ENCODE measurements at regions not wholly inside any gene's neighbourhood (a gene's known extent, or its start where the extent isn't known, plus 50 kb on each side); places are given as distances from the start of the nearest gene placed in this dataset.
A peak's percentile ranks its signal among the peaks of the same experiment; 100 is the strongest.

- TF ChIP-seq PAWR (CRISPR knock-in tag; IDR thresholded peaks at IDR 0.05; ENCODE audit: borderline replicate concordance) = no peak
- no peak for TF ChIP-seq PAX8 (CRISPR knock-in tag; IDR thresholded peaks at IDR 0.05; ENCODE audit: borderline replicate concordance)
- 0 out of 2 replicates have a peak, but pooled peaks have one; percentile 51 for TF ChIP-seq ZNF746 (CRISPR knock-in tag; IDR thresholded peaks at IDR 0.05)
- no peak for TF ChIP-seq NFE2L1 (CRISPR knock-in tag; IDR thresholded peaks at IDR 0.05; ENCODE audit: borderline replicate concordance)
- TF ChIP-seq ELF3 (CRISPR knock-in tag; IDR thresholded peaks at IDR 0.05) = peak; percentile 44
- TF ChIP-seq FOXA3 (CRISPR knock-in tag; IDR thresholded peaks at IDR 0.05) = peak; percentile 60
- TF ChIP-seq GLI4 (CRISPR knock-in tag; IDR thresholded peaks at IDR 0.05; ENCODE audit: borderline replicate concordance) = no peak
- no peak; the same call in 1 of the 2 replicates for TF ChIP-seq GZF1 (CRISPR knock-in tag; IDR thresholded peaks at IDR 0.05)
- TF ChIP-seq ZBTB44 (CRISPR knock-in tag; IDR thresholded peaks at IDR 0.05) = no peak
- peak; percentile 59; the same call in 1 of the 2 replicates for TF ChIP-seq KLF15 (CRISPR knock-in tag; IDR thresholded peaks at IDR 0.05; ENCODE audit: borderline replicate concordance)
- TF ChIP-seq ZNF367 (CRISPR knock-in tag; IDR thresholded peaks at IDR 0.05; ENCODE audit: borderline replicate concordance) = no peak
- peak; percentile 64; the same call in 1 of the 2 replicates for TF ChIP-seq CCDC6 (CRISPR knock-in tag; IDR thresholded peaks at IDR 0.05)
- TF ChIP-seq HHEX (CRISPR knock-in tag; IDR thresholded peaks at IDR 0.05) = no peak
- TF ChIP-seq E2F5 (CRISPR knock-in tag; conservative IDR thresholded peaks at IDR 0.05) = no peak
- no peak for TF ChIP-seq KLF9 (CRISPR knock-in tag; IDR thresholded peaks at IDR 0.05; ENCODE audit: low read depth)
- peak; percentile 74; the same call in 1 of the 2 replicates for TF ChIP-seq SKIL (CRISPR knock-in tag; IDR thresholded peaks at IDR 0.05; ENCODE audit: borderline replicate concordance)
- no peak for TF ChIP-seq KDM5A (IDR thresholded peaks at IDR 0.05; ENCODE audit: borderline replicate concordance, low read length)
- no peak for TF ChIP-seq ZNF7 (CRISPR knock-in tag; IDR thresholded peaks at IDR 0.05)
- TF ChIP-seq PITX1 (CRISPR knock-in tag; IDR thresholded peaks at IDR 0.05) = peak; percentile 59
- no peak for TF ChIP-seq TAF1 (CRISPR knock-in tag; IDR thresholded peaks at IDR 0.05)
- no peak for TF ChIP-seq POLR2AphosphoS2 (IDR thresholded peaks at IDR 0.05; ENCODE audit: low read depth, low read length)
- TF ChIP-seq ZNF510 (CRISPR knock-in tag; IDR thresholded peaks at IDR 0.05; ENCODE audit: low read depth) = 0 out of 2 replicates have a peak, but pooled peaks have one; percentile 58
- no peak for TF ChIP-seq ZNF256 (CRISPR knock-in tag; conservative IDR thresholded peaks at IDR 0.05)
- no peak for TF ChIP-seq ZNF432 (CRISPR knock-in tag; IDR thresholded peaks at IDR 0.05; ENCODE audit: borderline replicate concordance)
- TF ChIP-seq NBN (conservative IDR thresholded peaks at IDR 0.05) = no peak
- TF ChIP-seq HNRNPUL1 (IDR thresholded peaks at IDR 0.05; ENCODE audit: low read depth, low read length) = no peak
Measured at GRCh38 chr2:64784168-64785061, 130.7 kb upstream of the SERTAD2 start (continued).

All from HepG2 (cell line).